IMR-90 (cell line): ENCODE measurements at regions not wholly inside any gene's neighbourhood (a gene's known extent, or its start where the extent isn't known, plus 50 kb on each side); places are given as distances from the start of the nearest gene placed in this dataset.

Source experiments
- ATAC-seq: fragments of 200-7000 bp; cut with Tn5 transposase; 2 replicates; pipeline ENCODE4 v1.9.1; 2020; ENCODE audit warnings: low read depth, mild to moderate bottlenecking, moderate library complexity
- BruUV-seq: library from RNA; stranded (reverse); fragments of 400-500 nt; replicated peaks from 2 replicates; lab custom pipeline; 2021; lab: Mats Ljungman, UMichigan
- CTCF ChIA-PET: fragments of 300-600 bp; formaldehyde crosslinking; extraction: SDS; loops from one replicate; lab custom pipeline; 2021; ENCODE audit warnings: antibody characterized with exemption; lab: Yijun Ruan, JAX
- POLR2A ChIA-PET: fragments of 300-600 bp; sonication (Branson Sonifier 250); formaldehyde crosslinking; loops from one replicate; lab custom pipeline; 2022; ENCODE audit warnings: antibody characterized with exemption; ENCODE audit not compliant: unreplicated experiment; lab: Charles Lee
- DNase-seq: peaks from one replicate; pipeline ENCODE4 v3.0.0; 2013
- H2AFZ ChIP-seq: replicated peaks from 2 replicates; pipeline ENCODE3; 2013; ENCODE audit warnings: low read length, mild to moderate bottlenecking; ENCODE audit not compliant: poor library complexity
- H2AK5ac ChIP-seq: 2 replicates; pipeline ENCODE4 v1.6.1; 2013; ENCODE audit warnings: low read depth, low read length, inconsistent platforms
- H2AK9ac ChIP-seq: replicated peaks from 2 replicates; pipeline ENCODE3; 2013; ENCODE audit warnings: mild to moderate bottlenecking, low read depth, low read length, moderate library complexity; ENCODE audit not compliant: poor library complexity
- H2BK120ac ChIP-seq: 2 replicates; pipeline ENCODE4 v1.6.1; 2013; ENCODE audit warnings: low read depth, low read length, inconsistent platforms
- H2BK15ac ChIP-seq: 3 replicates; pipeline ENCODE4 v1.6.1; 2013; ENCODE audit warnings: low read depth, low read length, inconsistent platforms
- H2BK20ac ChIP-seq: 2 replicates; pipeline ENCODE4 v1.6.1; 2013; ENCODE audit warnings: low read depth, mild to moderate bottlenecking, inconsistent platforms, low read length, moderate library complexity
- H2BK5ac ChIP-seq: 2 replicates; pipeline ENCODE4 v1.6.1; 2013; ENCODE audit warnings: mild to moderate bottlenecking, low read depth, low read length, inconsistent platforms; ENCODE audit not compliant: poor library complexity, severe bottlenecking
- H3K14ac ChIP-seq: replicated peaks from 2 replicates; pipeline ENCODE4 v1.6.1; 2013; ENCODE audit warnings: low read depth, low read length, inconsistent platforms
- H3K18ac ChIP-seq: 2 replicates; pipeline ENCODE4 v1.6.1; 2013; ENCODE audit warnings: low read depth, low read length, control low read depth
- H3K23ac ChIP-seq: 2 replicates; pipeline ENCODE4 v1.6.1; 2013; ENCODE audit warnings: low read depth, low read length, inconsistent platforms
- H3K27ac ChIP-seq: 2 replicates; pipeline ENCODE4 v1.5.1; 2013; ENCODE audit warnings: mild to moderate bottlenecking, control low read depth, low read length; ENCODE audit not compliant: insufficient read depth
- H3K27me3 ChIP-seq: 2 replicates; pipeline ENCODE4 v1.6.1; 2013; ENCODE audit warnings: low read length; ENCODE audit not compliant: control insufficient read depth, insufficient read depth
- H3K36me3 ChIP-seq: 2 replicates; pipeline ENCODE4 v1.6.1; 2013; ENCODE audit warnings: low read length, mixed read lengths; ENCODE audit not compliant: control insufficient read depth, insufficient read depth
- H3K4ac ChIP-seq: 2 replicates; pipeline ENCODE4 v1.6.1; 2013; ENCODE audit warnings: low read depth, low read length, inconsistent platforms
- H3K4me1 ChIP-seq: 2 replicates; pipeline ENCODE4 v1.6.1; 2013; ENCODE audit warnings: low read length, mixed read lengths; ENCODE audit not compliant: control insufficient read depth, insufficient read depth
- H3K4me2 ChIP-seq: 2 replicates; pipeline ENCODE4 v1.6.1; 2013; ENCODE audit warnings: low read depth, mild to moderate bottlenecking, control low read depth, low read length, moderate library complexity
- H3K4me3 ChIP-seq: 2 replicates; pipeline ENCODE4 v1.5.1; 2013; ENCODE audit warnings: low read depth, mild to moderate bottlenecking, control low read depth, low read length, moderate library complexity; ENCODE audit not compliant: insufficient read depth
- H3K56ac ChIP-seq: 2 replicates; pipeline ENCODE4 v1.6.1; 2013; ENCODE audit warnings: low read length, inconsistent platforms; ENCODE audit not compliant: insufficient read depth; ENCODE audit errors: extremely low read depth
- H3K79me1 ChIP-seq, 2 experiments: 2 replicates each; pipeline ENCODE4 v1.6.1; 2013; ENCODE audit warnings: low read length in 2 of 2, inconsistent platforms in 1 of 2, low read depth in 1 of 2
- H3K9ac ChIP-seq: 2 replicates; pipeline ENCODE4 v1.6.1; 2013; ENCODE audit warnings: low read depth, low read length, control low read depth
- H3K9me1 ChIP-seq: 2 replicates; pipeline ENCODE4 v1.6.1; 2013; ENCODE audit warnings: low read length, inconsistent platforms; ENCODE audit not compliant: insufficient read depth
- H3K9me3 ChIP-seq: 2 replicates; pipeline ENCODE4 v1.6.1; 2013; ENCODE audit warnings: low read length; ENCODE audit not compliant: control insufficient read depth, insufficient read depth
- H4K20me1 ChIP-seq: 2 replicates; pipeline ENCODE4 v1.6.1; 2013; ENCODE audit warnings: low read length, inconsistent platforms; ENCODE audit not compliant: insufficient read depth
- H4K5ac ChIP-seq: 2 replicates; pipeline ENCODE4 v1.6.1; 2013; ENCODE audit warnings: mild to moderate bottlenecking, low read depth, low read length, control low read depth
- H4K8ac ChIP-seq, 2 experiments: 2 replicates each; pipeline ENCODE4 v1.6.1; 2013; ENCODE audit warnings: low read depth in 2 of 2, low read length in 2 of 2, control low read depth in 1 of 2, inconsistent platforms in 1 of 2
- H4K91ac ChIP-seq: 2 replicates; pipeline ENCODE4 v1.6.1; 2013; ENCODE audit warnings: low read depth, low read length, inconsistent platforms; ENCODE audit not compliant: insufficient read depth
- MAFK ChIP-seq: IDR thresholded peaks from 2 replicates; pipeline ENCODE4 v1.6.1; 2012; ENCODE audit warnings: low read depth, low read length, improper control_type of control experiment
- SMC3 ChIP-seq: fragments of 150-350 bp; IDR thresholded peaks from 2 replicates; pipeline ENCODE4 v1.6.1; 2016; ENCODE audit warnings: low read depth, mild to moderate bottlenecking, antibody characterized with exemption, low read length, moderate library complexity
- WGBS, 2 experiments: methylation state at CpG; one replicate each; pipeline versions ENCODE4 v1.1.5 to v1.1.7; 2013; ENCODE audit warnings: missing lambda C conversion rate in 2 of 2; ENCODE audit not compliant: insufficient read length in 1 of 2; ENCODE audit errors: extremely low coverage in 2 of 2; 5-methylcytosine and 5-hydroxymethylcytosine counted together
- dilution Hi-C: fragments of 300-500 bp; cut with HindIII; formaldehyde crosslinking; loops from one replicate; pipeline ENCODE4 v1.14.3; 2018; ENCODE audit warnings: low sequenced_read_pairs; ENCODE audit not compliant: unreplicated experiment
- in situ Hi-C: fragments of 300-500 bp; cut with MboI; formaldehyde crosslinking; loops from 3 replicates; pipeline ENCODE4 v1.14.3; 2019; ENCODE audit warnings: low sequenced_read_pairs, inconsistent platforms, mixed read lengths
- intact Hi-C: fragments of 100-400 bp; cut with micrococcal nuclease; formaldehyde crosslinking; loops from 2 replicates; pipeline ENCODE4 v1.10.0; 2022

GRCh38 chr3:184500344-184500923, 61.2 kb upstream of the EPHB3 start:
- Histone ChIP-seq H2BK120ac (no peak overlapping the region), H3K36me3 (no peaks in the 10 kb centered on the region), H2AK9ac (no peak overlapping the region), H2AFZ (no peak overlapping the region), H4K20me1 (no peaks in the 10 kb centered on the region), H2AK5ac (no peak overlapping the region), H3K4ac (no peak overlapping the region), H3K9me3 (peaks cover 5% of the 10 kb centered on the region), H2BK15ac (no peak overlapping the region), H4K8ac (no peak overlapping the region), H3K4me1 (no peaks in the 10 kb centered on the region), H3K79me1 (no peaks in the 10 kb centered on the region), H3K4me2 (no peak overlapping the region), H2BK5ac (no peak overlapping the region), H4K91ac (no peak overlapping the region), H3K4me3 (no peak overlapping the region), H2BK20ac (no peak overlapping the region), H4K5ac (no peak overlapping the region), H3K27me3 (peaks cover 23% of the 10 kb centered on the region), H3K18ac (no peak overlapping the region), H3K23ac (no peak overlapping the region), H3K9me1 (no peaks in the 10 kb centered on the region), H3K9ac (no peak overlapping the region), H3K27ac (no peak overlapping the region), H3K56ac (no peak overlapping the region), H3K14ac (no peak overlapping the region)
- in situ Hi-C loops = no loop called here
- TF ChIP-seq SMC3 = no peak
- TF ChIP-seq MAFK = peak; percentile 95
- ATAC-seq = no peak
- intact Hi-C loops = no loop called here
- WGBS, 2 experiments = 40% methylated on average over 2 of the region's 12 CpGs; no CpG with 5 or more reads in 1 of the 2 experiments
- no TSS peak for BruUV-seq
- dilution Hi-C loops = no loop called here
- DNase-seq = no peak
- ChIA-PET POLR2A (interaction anchor here (0.6 kb wide), 1 partner anchor 378 kb away, joined by 13 read pairs; no protein-coding TSS in a partner anchor), CTCF (no interaction called here)
